Osteoblast (primary cell): ENCODE measurements at regions not wholly inside any gene's neighbourhood (a gene's known extent, or its start where the extent isn't known, plus 50 kb on each side); places are given as distances from the start of the nearest gene placed in this dataset.
A peak's percentile ranks its signal among the peaks of the same experiment; 100 is the strongest.

ENCODE experiments used
- DNase-seq: peaks from one replicate; pipeline ENCODE4 v3.0.0; 2011; ENCODE audit warnings: low spot score, mixed read lengths; ENCODE audit not compliant: insufficient read length; ENCODE audit errors: missing footprints
- H2AFZ ChIP-seq: 2 replicates; pipeline ENCODE4 v1.6.0; 2011; ENCODE audit warnings: mild to moderate bottlenecking, low read length
- H3K27ac ChIP-seq: 2 replicates; pipeline ENCODE4 v1.5.1; 2011; ENCODE audit warnings: mild to moderate bottlenecking, low read depth, low read length, moderate library complexity
- H3K27me3 ChIP-seq: 2 replicates; pipeline ENCODE4 v1.6.0; 2012; ENCODE audit warnings: mild to moderate bottlenecking, control low read depth, inconsistent platforms, low read length, moderate library complexity; ENCODE audit not compliant: insufficient read depth
- H3K36me3 ChIP-seq: 2 replicates; pipeline ENCODE4 v1.5.1; 2011; ENCODE audit warnings: mild to moderate bottlenecking, low read length, control low read depth, moderate library complexity; ENCODE audit not compliant: insufficient read depth
- H3K4me1 ChIP-seq: 2 replicates; pipeline ENCODE4 v1.5.1; 2011; ENCODE audit warnings: mild to moderate bottlenecking, low read length, control low read depth, moderate library complexity; ENCODE audit not compliant: insufficient read depth
- H3K4me2 ChIP-seq: 2 replicates; pipeline ENCODE4 v1.6.0; 2011; ENCODE audit warnings: mild to moderate bottlenecking, low read length; ENCODE audit not compliant: insufficient read depth
- H3K4me3 ChIP-seq: fragments of 200-600 bp; sonication (generic); 3 replicates; pipeline ENCODE4 v1.5.1; 2012; ENCODE audit warnings: mild to moderate bottlenecking, low read length, inconsistent platforms; ENCODE audit not compliant: insufficient read depth
- H3K79me2 ChIP-seq: 2 replicates; pipeline ENCODE4 v1.6.0; 2012; ENCODE audit warnings: mild to moderate bottlenecking, low read length, control low read depth, inconsistent platforms; ENCODE audit not compliant: insufficient read depth
- H3K9me3 ChIP-seq: 2 replicates; pipeline ENCODE4 v1.5.1; 2011; ENCODE audit warnings: low read depth, low read length, control low read depth
- H4K20me1 ChIP-seq: 2 replicates; pipeline ENCODE4 v1.6.0; 2012; ENCODE audit warnings: mild to moderate bottlenecking, low read length, control low read depth; ENCODE audit not compliant: insufficient read depth
- TF ChIP-seq, protein P1 (sequence below): IDR thresholded peaks from 2 replicates; pipeline ENCODE4 v1.5.1; 2011; ENCODE audit warnings: mild to moderate bottlenecking, low read depth, low read length, moderate library complexity; ENCODE audit errors: extremely low read depth

DNA sequence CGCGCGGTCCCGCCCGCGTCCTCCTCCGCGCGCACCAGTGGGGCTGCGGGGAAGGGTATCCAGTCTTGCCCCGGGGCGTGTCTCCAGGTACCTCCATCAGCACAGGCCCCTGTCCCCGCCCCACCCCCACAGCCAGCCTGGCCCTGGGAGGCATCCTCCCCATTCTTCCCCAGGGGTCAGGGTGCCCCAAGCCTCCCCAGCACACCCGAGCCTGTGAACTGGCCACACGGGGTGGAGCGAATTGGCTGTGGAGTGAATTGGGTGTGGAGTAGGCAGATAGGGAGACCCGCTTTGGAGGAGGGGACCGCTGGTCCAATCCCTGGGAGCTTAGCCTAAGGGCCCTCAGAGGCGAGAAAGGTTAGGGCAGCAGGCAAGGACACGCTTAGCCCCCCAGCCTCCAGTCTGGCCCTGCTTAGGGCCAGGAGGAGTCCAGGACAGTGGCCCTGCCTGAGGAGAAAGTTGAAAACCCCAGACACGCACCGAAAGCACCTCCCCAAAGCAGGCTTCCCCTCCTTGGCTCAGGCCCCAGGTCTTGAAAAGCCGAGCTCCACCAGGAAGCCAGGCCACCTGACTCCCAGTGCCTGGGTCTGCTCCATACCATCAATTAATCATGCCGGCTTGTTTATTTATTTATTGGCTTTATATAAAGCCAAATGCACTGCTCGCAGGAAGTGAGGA is 107.7 kb upstream of the SLC6A11 start:
- TF ChIP-seq, protein P1, sequence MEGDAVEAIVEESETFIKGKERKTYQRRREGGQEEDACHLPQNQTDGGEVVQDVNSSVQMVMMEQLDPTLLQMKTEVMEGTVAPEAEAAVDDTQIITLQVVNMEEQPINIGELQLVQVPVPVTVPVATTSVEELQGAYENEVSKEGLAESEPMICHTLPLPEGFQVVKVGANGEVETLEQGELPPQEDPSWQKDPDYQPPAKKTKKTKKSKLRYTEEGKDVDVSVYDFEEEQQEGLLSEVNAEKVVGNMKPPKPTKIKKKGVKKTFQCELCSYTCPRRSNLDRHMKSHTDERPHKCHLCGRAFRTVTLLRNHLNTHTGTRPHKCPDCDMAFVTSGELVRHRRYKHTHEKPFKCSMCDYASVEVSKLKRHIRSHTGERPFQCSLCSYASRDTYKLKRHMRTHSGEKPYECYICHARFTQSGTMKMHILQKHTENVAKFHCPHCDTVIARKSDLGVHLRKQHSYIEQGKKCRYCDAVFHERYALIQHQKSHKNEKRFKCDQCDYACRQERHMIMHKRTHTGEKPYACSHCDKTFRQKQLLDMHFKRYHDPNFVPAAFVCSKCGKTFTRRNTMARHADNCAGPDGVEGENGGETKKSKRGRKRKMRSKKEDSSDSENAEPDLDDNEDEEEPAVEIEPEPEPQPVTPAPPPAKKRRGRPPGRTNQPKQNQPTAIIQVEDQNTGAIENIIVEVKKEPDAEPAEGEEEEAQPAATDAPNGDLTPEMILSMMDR, result no peak

DNA sequence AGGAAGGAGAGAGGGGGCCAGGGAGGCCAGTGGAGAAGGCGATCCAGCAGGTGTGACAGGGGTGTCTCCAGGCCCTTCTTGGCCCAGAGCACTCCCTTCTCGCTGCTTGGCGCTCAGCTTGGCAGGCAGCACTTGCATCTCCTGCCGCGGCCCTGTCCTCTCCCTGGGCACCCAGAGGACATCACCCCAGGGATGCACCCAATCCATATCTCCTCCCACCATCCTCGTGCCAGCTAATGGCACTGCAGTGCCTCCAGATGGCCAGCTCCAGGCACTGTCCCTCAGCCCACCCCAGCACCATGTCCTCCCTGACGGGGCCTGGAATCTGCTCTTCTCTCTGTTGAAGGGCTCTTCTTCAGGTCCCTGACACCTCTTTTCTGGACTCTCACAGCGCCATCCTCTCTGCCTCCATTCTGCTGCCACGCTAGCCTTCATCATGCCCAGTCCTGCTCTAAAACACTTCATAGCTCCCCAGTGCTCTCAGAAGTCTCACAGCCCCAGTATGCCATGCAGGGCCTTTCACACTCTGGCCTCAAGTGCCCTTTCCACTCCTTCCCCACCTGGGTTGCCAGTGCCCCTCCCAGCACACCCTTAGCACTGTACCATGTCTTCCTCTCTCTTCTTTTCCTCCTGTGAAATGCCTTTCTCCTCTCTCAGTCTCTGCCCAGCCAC is 106.8 kb upstream of the SLC6A11 start:
- peaks cover 50% of the 10 kb centered on the region for H3K27me3 ChIP-seq
- no peaks in the 10 kb centered on the region for H3K36me3 ChIP-seq
- no peaks in the 10 kb centered on the region for H3K79me2 ChIP-seq
- no peak overlapping the region for H3K4me2 ChIP-seq
- no peak overlapping the region for H2AFZ ChIP-seq
- TF ChIP-seq, protein P1, result no peak
- H3K9me3 ChIP-seq, result no peaks in the 10 kb centered on the region
- no peak overlapping the region for H3K27ac ChIP-seq
- H3K4me3 ChIP-seq, result no peak overlapping the region
- H4K20me1 ChIP-seq, result no peaks in the 10 kb centered on the region
- DNase-seq, result peak; percentile 86
- H3K4me1 ChIP-seq, result no peaks in the 10 kb centered on the region

More for the DNA sequence above, 107.7 kb upstream of the SLC6A11 start:
- no peaks in the 10 kb centered on the region for H3K4me1 ChIP-seq
- no peaks in the 10 kb centered on the region for H3K9me3 ChIP-seq
- H3K36me3 ChIP-seq, result no peaks in the 10 kb centered on the region
- H4K20me1 ChIP-seq, result no peaks in the 10 kb centered on the region
- H3K79me2 ChIP-seq, result no peaks in the 10 kb centered on the region
- DNase-seq, result no peak
- H3K27ac ChIP-seq, result no peak overlapping the region
- no peak overlapping the region for H3K4me2 ChIP-seq
- no peak overlapping the region for H3K4me3 ChIP-seq
- H3K27me3 ChIP-seq, result peaks cover 50% of the 10 kb centered on the region
- H2AFZ ChIP-seq, result no peak overlapping the region

DNA sequence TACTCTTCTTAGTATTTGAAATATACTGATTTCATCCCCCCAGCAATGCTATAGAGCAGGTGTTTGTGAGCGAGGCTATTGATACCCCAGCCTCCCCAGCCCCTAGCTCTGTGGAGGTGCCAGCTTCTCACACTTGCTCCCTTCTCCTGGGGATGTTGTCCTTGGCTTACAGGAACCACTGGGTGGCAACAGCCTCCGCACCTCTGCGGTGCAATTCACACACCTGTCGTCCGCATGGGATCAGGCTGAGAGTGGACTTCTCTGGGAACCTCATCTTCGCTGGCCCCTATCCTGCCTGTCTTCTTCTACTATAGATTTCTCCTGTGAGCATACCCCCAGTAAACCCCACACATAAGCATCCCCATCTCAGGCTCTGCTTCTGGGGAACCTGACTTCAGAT is 103.9 kb upstream of the SLC6A11 start:
- Histone ChIP-seq H3K4me3 (no peak overlapping the region), H3K4me1 (no peaks in the 10 kb centered on the region), H4K20me1 (no peaks in the 10 kb centered on the region), H3K27me3 (peaks cover 29% of the 10 kb centered on the region), H2AFZ (no peak overlapping the region), H3K79me2 (no peaks in the 10 kb centered on the region), H3K27ac (no peak overlapping the region), H3K4me2 (no peak overlapping the region), H3K9me3 (no peaks in the 10 kb centered on the region), H3K36me3 (no peaks in the 10 kb centered on the region)
- no peak for DNase-seq
- TF ChIP-seq, protein P1, result no peak

DNA sequence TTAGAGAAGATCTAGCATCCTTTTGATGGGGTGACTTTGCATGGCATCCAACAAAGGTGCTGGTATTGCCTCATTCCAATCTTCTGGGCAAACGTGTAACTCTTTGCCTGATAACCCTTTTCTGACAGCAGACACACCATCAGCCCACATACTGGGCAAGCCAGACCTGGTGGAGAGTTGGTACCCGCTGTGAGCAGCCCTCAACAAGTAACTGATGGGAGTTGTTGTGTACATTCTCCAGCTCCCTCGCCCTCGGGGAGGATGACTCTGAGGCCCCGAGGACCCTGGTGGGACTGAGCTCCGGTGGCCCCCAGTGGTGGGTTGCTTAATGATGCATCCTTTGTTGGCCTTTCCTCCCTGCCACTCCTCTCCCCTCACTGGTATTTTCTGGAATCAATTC is 102.4 kb upstream of the SLC6A11 start:
- Histone ChIP-seq H3K4me3 (no peak overlapping the region), H4K20me1 (no peaks in the 10 kb centered on the region), H3K4me1 (no peaks in the 10 kb centered on the region), H2AFZ (no peak overlapping the region), H3K9me3 (no peaks in the 10 kb centered on the region), H3K27me3 (peaks cover 22% of the 10 kb centered on the region), H3K36me3 (no peaks in the 10 kb centered on the region), H3K4me2 (no peak overlapping the region), H3K79me2 (no peaks in the 10 kb centered on the region), H3K27ac (no peak overlapping the region)
- no peak for DNase-seq
- TF ChIP-seq, protein P1, result no peak
